ENCODE measurements at regions not wholly inside any gene's neighbourhood (a gene's known extent, or its start where the extent isn't known, plus 50 kb on each side); places are given as distances from the start of the nearest gene placed in this dataset.

- no peak for TF ChIP-seq POLR2AphosphoS5 (IDR thresholded peaks at IDR 0.05; ENCODE audit: low read depth)
- TF ChIP-seq, protein P1, sequence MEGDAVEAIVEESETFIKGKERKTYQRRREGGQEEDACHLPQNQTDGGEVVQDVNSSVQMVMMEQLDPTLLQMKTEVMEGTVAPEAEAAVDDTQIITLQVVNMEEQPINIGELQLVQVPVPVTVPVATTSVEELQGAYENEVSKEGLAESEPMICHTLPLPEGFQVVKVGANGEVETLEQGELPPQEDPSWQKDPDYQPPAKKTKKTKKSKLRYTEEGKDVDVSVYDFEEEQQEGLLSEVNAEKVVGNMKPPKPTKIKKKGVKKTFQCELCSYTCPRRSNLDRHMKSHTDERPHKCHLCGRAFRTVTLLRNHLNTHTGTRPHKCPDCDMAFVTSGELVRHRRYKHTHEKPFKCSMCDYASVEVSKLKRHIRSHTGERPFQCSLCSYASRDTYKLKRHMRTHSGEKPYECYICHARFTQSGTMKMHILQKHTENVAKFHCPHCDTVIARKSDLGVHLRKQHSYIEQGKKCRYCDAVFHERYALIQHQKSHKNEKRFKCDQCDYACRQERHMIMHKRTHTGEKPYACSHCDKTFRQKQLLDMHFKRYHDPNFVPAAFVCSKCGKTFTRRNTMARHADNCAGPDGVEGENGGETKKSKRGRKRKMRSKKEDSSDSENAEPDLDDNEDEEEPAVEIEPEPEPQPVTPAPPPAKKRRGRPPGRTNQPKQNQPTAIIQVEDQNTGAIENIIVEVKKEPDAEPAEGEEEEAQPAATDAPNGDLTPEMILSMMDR (IDR thresholded peaks at IDR 0.05; ENCODE audit: insufficient read depth, low read length): no peak
- no peak for TF ChIP-seq GABPA (IDR thresholded peaks at IDR 0.05; ENCODE audit: low read depth)
- TF ChIP-seq SPI1 (IDR thresholded peaks at IDR 0.05; ENCODE audit: borderline replicate concordance, low read depth): no peak
- TF ChIP-seq REST (IDR thresholded peaks at IDR 0.05; ENCODE audit: insufficient replicate concordance, low read depth): no peak
Measured at GRCh38 chr7:86226191-86226590, 417.5 kb upstream of the GRM3 start.

All from HL-60 (cell line).